ENCODE measurements at regions not wholly inside any gene's neighbourhood (a gene's known extent, or its start where the extent isn't known, plus 50 kb on each side); places are given as distances from the start of the nearest gene placed in this dataset.

- DNase-seq (ENCODE audit: low read depth): peak; percentile 56
- H3K4me3 ChIP-seq (ENCODE audit: low read depth, low read length): no peak overlapping the region
- no peak for TF ChIP-seq CTCF (conservative IDR thresholded peaks at IDR 0.05; ENCODE audit: low read depth, low read length)
Measured at GRCh38 chr3:55333046-55333445, 154.1 kb downstream of the WNT5A start.

DNA sequence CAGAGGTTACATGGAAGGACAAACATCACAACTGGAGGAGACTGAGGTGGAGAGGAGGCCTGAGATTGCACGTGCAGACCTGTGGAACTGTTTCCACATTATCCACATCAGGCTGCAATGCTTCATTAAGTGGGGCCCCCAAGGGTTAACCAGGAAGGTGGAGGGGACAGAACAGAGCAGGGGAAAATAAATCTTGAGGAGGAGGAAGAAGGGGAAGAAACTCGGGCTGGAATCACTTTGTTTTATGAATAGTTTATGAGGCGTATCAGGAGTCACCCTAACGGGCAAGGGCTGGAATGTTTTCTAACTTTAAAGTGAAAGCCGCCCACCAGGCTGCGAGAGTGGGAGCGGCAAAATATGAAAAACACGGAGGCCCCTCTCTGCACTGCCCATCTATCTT, 154.9 kb downstream of the WNT5A start:
- DNase-seq (ENCODE audit: low read depth): no peak

GRCh38 chr3:55331524-55331923, 155.6 kb downstream of the WNT5A start:
- no peak overlapping the region for H3K4me3 ChIP-seq (ENCODE audit: low read depth, low read length)
- TF ChIP-seq CTCF (conservative IDR thresholded peaks at IDR 0.05; ENCODE audit: low read depth, low read length): no peak
- DNase-seq (ENCODE audit: low read depth): no peak

More for the DNA sequence above, 154.9 kb downstream of the WNT5A start:
- no peak for TF ChIP-seq CTCF (conservative IDR thresholded peaks at IDR 0.05; ENCODE audit: low read depth, low read length)
- no peak overlapping the region for H3K4me3 ChIP-seq (ENCODE audit: low read depth, low read length)

GRCh38 chr3:55330756-55331155, 156.3 kb downstream of the WNT5A start:
- no peak overlapping the region for H3K4me3 ChIP-seq (ENCODE audit: low read depth, low read length)
- no peak for TF ChIP-seq CTCF (conservative IDR thresholded peaks at IDR 0.05; ENCODE audit: low read depth, low read length)
- peak; percentile 54 for DNase-seq (ENCODE audit: low read depth)

DNA sequence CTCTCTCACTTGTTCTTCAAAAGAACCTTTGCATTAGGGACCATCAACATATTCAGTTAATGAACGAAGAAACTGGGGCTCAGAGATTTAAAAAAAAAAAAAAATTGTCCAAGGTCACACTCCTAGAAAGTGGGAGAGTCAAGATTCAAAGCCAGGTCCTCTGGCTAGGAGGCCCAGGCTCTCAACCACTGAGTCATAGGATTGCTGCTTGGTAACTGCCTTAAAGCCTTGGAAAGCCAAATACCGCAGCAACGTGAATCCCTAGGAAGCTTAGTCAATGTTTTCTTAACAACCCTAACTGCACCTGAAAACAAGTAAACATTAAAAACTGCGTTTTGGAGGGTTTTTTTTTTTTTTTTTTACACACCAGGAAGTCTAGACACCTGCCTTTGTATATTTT, 156.8 kb downstream of the WNT5A start:
- peak; percentile 93 for DNase-seq (ENCODE audit: low read depth)
- TF ChIP-seq CTCF (conservative IDR thresholded peaks at IDR 0.05; ENCODE audit: low read depth, low read length): no peak
- H3K4me3 ChIP-seq (ENCODE audit: low read depth, low read length): no peak overlapping the region

DNA sequence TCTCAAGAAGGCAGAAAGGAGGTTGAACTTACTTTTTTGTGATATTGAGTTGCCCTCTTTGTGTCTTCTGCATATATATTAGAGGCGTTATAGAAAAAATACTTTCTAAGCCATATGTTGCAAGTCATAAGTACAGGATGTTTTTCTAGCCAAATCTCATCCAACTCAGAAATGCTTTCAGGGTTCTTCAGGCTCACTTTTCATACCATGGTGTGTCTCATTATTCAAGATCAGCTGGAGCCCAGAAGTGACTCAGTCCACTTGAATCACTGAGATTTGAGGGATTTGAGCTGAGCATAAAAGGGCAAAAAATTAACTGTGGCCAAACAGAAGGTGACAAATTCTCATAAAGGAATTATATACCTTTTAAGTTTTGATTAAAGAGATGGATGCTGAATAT, 157.3 kb downstream of the WNT5A start:
- no peak for TF ChIP-seq CTCF (conservative IDR thresholded peaks at IDR 0.05; ENCODE audit: low read depth, low read length)
- no peak overlapping the region for H3K4me3 ChIP-seq (ENCODE audit: low read depth, low read length)
- peak; percentile 95 for DNase-seq (ENCODE audit: low read depth)

DNA sequence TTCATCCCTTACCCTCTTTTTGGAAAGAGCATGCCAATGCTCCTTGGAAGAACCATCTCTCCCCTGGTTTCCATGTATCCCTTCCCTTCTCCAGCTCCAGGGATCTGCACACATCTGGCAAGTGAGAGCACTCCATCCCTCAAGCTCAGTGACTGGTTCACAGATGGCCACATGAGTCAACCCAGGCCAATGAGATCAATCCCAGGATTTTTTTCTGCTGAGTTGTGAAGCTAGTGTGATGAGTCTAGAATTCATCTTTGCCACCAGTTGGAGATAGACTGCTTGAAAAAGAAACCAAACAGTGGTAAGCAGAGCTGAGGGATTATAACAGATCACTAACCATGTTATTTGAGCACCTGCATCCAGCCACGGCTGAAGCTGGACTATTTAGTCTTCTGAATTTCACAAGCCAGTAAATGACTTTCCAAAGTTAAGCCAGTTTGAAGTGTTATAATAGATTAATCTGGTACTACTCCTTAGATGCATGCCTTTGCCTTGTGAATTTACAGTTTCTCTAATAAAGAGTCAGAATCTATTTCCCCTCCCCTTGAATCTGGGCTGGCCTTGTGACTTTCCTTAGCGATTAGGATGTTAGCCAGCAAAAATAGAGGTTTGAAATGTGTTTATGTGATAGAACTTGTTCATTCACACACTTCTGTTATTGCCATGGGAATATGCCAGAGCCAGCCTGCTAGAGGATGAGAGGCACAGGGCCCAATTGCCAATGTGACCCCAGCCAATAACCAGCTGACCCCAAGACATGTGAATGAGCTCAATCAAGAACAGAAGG, 159.8 kb downstream of the WNT5A start:
- TF ChIP-seq CTCF (conservative IDR thresholded peaks at IDR 0.05; ENCODE audit: low read depth, low read length): no peak
- no peak for DNase-seq (ENCODE audit: low read depth)

More for the DNA sequence above, 159.8 kb downstream of the WNT5A start:
- no peak overlapping the region for H3K4me3 ChIP-seq (ENCODE audit: low read depth, low read length)
